ENCODE measurements at regions not wholly inside any gene's neighbourhood (a gene's known extent, or its start where the extent isn't known, plus 50 kb on each side); places are given as distances from the start of the nearest gene placed in this dataset.

DNA sequence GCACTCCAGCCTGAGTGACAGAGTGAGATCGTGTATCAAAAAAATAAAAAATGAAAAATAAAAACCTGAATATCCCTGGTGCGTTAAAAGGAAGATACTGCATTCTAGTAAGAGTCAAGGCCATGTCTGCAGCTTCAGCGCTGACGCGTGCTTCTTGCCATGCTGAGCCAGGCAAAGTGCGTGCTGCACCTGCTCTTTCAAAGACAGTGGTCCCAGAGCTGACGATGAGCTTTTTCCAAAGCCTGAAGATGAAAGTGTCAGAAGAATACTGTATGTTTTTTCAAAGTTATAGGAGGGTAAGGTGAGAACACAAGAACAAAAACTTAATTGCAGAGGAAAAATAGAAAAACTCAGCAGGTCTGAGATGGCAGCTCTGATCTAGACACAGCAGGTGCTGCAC lies 115.1 kb downstream of the RNASET2 start:
- DNase-seq, result no peak

DNA sequence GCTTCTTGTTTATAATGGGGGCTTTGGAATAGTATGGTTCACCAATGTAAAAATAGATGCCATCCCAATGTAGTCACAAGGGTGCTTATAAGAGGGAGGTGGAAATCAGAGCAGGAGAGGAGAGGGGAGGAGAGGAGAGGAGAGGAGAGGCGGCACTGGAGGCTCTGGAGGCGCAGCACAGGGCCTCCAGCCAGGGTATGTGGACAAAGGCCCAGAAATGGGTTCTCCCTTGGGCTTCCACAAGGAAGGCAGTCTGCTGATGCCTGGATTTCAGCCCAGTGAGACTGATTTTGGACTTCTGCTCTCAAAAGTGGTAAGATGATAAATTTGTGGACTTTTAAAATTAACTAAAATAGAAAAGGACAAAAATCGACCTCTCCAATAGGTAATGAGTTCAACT lies 116.8 kb downstream of the RNASET2 start:
- no peak for DNase-seq

DNA sequence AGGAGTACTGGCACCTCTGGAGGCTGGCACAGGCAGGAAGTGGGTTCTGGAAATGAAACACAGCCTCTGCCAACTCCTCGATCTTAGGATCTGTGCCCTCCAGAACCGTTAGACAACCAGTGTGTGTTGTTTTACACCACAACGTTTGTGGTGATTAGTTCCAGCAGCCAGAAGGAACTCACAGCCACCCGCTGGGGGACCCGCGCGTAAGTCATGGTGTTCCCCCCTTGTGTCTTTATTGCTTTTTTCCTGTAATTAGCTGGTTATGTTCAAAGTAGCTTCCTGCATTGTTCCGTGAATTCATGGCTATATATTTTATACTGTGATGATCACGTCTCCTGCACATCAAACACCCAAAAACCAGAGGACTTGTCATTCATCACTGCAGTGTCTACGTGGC lies 117.4 kb downstream of the RNASET2 start:
- DNase-seq, result no peak

DNA sequence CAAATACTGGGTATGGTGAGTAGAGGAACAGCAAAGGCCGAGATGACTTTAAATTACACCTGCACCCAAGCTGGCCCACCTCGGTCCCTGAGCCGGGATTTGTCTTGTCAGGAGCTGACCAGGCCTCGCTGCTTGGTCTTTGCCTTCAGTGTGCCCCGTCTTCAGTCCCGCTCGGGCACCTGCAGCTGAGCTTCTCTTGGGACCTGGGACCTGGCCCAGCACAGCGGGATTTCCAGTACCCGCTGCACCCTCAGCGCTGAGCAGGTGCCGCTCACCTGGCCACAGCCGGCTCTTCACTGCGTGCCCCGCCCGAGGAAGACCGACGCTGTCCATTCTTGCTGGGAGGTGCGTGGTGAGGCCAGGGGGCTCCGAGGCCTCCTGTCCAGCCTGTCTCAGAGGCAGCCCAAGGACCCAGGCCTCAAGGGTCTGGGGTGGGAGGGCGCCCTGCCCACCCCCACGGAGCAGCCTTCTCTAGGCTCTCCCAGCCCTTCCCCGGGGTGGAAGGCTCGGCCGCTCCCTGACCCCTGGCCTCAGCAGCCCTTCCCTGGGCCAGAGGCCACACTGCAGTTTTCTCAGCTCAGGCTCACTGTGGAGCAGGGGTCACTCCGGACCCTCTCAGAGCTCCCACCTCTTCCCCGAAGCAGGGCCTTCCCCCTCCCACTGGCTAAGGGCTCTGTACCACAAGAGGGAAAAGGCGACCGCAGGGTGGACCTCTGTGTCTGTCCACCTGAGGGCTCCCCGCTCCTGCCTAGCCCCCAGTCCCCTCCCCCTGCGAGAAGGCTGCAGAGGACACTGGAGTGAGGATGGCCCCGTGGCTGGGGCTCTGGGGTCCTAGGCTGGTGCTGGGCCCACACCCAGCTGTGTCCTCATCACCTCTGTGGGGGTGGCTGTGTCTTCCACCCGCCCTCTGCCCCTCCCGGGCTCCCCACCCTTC lies 119.3 kb downstream of the RNASET2 start:
- no peak for DNase-seq

DNA sequence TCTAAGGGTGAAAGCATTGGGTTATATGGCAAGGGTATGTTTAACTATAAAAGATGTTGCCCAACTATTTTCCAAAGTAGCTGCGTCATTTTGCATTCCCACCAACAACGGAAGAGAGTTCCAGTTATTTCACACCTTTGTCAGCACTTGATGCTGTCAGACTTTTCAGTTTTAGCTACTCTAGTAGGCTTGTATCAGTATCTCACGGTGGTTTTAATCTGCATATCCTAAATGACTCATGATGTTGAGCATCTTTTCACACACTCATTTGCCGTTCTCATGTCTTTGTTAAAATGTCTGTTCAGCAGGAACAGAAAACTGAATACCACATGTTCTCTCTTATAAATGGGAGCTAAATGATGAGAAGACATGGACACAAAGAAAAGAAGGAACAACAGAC lies 122.3 kb downstream of the RNASET2 start:
- no peak for DNase-seq

DNA sequence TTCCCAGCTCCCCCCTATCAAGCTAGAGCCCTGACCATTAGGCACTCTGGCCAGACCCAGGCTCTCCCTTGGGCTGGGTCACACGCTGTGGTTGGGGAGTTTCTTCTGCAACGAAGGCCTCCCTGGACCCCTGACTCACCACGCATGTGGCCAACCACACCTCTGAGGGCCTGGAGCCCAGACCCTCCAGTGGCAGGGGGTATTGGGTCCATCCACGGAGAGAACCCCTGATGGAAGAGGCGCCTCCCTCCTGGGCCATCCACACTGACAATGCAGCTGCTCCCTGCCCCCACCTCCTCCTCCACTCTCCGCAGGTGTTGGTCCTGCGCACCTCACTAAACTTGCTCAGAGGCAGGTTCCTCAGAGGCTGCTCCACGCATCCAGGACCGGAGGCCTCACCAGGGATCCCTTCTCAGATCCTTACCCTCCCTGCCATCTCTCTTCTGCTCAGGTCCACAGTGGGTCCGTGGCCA lies 125.4 kb downstream of the RNASET2 start:
- no peak for DNase-seq

DNA sequence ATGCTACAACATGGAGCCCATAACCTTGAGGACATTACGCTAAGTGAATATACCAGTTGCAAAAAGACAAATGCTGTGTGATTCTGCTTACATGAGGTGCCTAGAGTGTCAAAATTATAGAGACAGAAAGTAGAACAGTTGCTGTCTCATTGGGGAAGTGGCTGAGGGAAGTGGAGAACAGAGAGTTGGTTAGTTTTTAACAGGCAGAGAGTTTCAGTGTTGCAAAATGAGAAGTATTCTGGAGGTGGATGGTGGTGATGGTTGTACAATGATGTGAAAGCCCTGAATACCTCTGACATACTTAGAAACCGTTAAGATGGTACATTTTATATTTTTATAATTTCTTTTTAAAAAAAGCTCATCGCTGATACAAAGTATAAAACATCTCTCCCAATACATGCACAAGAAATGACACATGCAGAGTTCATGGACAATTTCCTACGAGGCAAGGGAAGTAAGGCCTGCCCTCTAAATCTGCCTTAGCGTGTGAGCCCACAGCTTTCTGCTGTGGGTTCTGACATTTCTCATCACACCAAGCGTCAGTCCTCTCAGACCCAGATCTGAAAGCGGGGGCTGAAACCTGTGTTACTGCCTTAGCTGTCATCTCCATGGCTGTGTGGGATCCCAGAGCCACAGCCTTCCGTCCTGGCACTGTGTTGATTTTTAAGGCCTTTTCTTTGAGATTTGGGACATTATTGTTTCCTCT lies 126.0 kb downstream of the RNASET2 start:
- DNase-seq, result no peak

DNA sequence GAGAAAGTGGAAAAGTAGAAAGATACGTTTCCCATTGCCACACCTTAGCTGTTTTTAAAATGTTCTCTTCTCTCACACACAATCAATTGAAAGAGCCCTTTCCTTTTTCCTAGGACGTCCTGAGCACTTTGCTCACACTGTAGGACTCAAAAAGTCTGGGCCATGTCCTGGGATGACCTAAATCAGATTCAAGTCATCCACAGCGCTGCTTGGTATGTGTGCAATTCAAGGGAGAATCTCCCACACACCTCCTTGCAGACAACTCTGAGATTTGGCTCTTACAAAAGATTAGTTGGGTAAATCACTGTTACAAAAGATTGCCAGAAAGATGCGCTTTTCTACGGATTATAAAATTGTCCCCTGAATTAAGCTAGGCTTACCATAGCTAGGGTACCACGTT lies 130.1 kb downstream of the RNASET2 start:
- no peak for DNase-seq

DNA sequence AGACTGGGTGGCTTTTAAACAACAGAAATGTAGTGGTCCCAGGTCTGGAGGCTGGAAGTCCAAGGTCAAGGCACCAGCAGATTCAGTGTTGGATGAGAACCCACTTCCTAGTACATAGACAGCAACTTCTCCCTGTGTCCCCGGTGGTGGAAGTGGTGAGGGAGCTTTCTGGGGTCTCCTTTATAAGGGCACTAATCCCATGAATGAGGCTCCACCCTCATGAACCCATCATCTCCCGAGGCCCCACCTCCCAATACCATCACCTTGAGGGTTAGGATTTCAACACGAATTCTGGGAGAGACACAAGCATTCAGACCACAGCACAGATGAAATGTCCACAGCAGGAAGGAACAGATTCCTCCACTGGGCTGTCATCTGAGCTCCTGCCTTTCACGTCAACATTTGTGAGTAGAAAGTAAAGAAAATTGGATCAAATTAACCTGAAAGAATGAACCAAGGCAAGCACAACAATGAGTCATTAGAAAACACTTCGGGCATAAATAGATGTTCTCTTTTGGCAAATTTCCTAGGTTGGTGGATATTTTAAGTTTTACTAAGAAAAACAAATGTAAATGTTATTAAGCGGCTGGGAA lies 130.7 kb downstream of the RNASET2 start:
- peak; percentile 9 for DNase-seq

DNA sequence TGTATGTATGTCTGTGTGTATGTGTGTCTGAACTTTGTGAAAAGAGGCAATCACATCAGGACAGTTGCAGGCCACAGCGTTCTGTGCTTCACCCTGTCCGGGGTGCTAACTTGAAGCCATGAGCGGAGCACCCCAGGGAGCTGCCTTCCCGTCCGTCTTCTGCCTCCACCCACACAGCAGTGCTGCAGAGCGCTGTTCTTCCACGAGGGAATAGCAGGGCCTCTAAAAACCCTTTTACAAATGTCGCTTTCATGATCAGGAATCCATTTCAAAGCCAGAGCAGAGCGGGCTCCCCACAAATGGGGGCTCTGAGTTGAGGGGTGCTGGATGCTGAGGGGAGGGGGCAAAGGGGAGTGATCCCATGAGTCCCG lies 131.5 kb downstream of the RNASET2 start:
- no peak for DNase-seq

DNA sequence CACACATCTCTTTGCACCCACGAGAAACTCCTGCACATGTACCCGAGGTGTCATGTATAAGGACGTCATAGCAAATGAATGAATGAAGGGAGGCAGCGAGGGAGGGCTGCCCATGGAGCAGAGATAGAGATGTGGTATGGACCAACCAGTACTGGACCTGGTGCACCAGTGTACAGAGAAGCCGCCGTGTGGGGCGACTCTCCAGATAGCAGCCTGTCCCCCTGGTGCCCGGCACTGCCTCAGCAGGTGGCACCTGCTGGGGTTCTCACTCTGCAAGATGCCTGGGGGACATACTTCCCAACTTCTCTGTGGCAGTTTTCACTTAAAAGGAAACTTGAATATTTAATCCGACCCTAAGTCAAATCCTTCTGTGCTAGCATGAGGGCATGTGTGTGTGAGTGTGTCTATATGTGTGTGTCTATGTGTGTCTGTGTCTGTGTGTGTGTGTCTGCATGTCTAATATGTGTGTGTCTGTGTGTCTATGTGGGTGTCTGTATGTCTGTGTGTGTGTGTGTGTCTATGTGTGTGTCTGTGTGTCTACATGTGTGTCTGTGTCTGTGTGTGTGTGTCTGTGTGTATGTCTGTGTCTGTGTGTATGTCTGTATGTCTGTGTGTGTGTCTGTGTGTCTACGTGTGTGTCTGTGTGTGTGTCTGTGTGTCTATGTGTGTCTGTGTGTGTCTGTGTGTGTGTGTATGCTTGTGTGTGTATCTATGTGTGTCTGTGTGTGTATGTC lies 132.0 kb downstream of the RNASET2 start:
- no peak for DNase-seq

DNA sequence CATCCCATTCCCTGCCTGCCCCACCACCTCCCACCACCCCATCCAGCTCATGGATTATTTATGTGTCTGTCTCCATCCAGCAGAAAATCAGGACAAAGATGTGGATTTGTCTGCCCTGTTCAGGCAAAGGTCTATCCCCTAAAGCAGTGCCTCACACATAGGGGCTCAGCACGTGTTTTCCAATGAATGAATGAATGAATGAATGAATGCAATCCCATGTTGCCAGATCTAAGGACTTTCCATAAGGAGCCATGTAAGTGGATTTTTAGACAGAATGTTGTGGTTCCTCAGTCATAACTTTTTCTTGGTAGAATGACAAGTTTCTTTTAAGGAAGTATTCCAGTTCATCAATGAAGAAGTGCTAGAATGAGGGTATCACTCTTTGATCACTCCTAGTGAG lies 133.7 kb downstream of the RNASET2 start:
- DNase-seq, result no peak

DNA sequence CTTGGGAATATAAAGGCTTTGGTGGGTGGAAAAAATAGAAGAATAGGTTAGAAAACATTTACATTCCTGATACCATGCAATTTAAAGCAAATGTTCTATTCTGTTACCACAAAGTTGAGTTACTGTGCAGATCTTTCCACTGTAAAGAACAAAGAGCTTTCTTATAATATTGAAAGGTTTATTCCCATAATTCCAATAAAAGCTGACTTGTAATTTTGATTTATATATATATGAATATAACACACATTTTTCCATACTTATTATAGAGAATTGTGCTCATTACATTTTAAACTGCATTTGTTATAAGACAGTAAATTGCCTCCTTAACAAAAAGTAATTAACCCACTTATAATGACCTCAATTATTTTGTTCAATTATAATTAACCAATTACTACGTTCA lies 135.9 kb downstream of the RNASET2 start:
- DNase-seq, result no peak

DNA sequence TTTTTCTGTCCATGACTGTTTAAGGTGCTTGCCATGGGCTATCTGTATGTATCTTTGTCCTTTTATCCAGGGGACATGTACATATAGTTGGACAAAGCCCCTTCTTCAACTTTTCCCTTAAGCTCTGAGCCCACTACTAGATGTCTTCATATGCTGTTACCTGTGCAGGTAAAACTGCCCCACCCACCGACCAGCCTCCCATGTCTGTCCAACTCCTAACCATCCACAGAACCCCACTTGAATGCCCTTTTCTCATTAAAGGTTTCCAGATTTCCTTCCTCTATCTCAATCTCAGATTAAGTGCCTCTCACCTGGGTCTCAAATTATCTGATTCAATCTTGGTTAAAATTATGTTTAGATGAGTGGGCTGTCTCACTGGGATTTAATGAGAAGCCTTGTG lies 136.3 kb downstream of the RNASET2 start:
- DNase-seq, result no peak

DNA sequence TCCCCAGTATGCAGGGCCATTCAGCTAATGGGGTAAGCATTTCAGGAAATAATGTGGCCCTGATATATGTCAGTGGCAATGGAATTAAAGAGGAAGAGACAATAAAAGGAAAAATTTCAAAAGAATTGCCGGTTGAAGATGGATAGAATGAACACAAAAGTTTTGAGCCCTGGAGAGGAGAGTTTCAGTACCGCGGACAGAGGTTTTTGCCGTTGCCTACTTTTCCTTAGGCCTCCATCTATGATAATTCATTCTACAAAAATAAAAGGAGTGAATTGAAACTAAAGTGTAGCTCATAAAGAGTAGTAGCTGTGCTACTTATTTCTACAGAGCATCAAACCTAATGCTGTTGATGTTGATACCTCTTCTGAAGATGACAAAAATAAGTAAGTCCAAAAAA lies 140.7 kb downstream of the RNASET2 start:
- DNase-seq, result no peak

DNA sequence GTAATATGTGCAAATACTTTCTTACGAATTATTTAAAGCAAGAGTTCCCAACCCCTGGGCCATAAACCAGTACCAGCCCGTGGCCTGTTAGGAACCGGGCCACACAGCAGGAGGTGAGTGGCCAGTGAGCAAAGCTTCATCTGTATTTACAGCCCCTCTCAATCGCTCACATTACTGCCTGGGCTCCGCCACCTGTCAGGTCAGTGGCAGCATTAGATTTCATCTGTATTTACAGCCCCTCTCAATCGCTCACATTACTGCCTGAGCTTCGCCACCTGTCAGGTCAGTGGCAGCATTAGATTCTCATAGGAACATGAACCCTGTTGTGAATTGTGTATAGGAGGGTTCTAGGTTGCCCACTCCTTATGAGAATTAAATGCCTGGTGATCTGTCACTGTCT lies 142.0 kb downstream of the RNASET2 start:
- no peak for DNase-seq

DNA sequence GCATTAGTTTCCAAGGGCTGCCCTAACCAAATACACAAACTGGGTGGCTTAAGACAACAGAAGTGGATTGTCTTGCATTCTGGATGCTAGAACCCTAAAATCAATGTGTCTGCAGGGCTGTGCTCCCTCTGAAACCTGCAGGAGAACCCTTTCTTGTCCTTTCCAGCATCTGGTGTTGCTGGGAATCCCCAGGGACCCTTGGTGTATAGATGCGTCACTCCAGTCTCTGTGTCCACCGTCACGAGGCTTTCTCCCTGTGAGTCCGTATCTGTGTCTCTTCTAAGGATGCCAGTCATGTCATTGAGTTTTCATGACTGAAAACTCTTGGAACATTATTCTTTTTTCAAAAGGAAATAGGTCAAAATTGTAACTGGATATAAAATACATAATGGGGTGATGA lies 142.9 kb downstream of the RNASET2 start:
- no peak for DNase-seq

DNA sequence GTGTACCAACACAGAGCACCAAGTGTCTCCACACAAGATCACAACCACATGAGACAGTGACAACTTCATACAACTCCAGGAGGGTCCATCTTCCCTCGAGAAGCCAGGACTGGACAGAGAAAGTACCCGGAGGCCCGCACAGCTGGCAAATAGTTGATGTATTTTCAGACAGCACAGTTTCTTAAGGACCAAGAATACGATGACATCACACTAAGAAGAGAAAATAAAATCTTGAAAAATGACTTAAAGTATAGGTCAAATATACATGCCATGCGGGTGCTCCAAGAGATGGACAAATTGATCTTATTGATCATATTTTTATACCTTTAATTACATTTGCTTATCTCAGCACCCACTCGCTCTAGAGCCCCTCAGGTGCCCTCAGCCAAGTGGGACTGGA lies 145.5 kb downstream of the RNASET2 start:
- DNase-seq, result no peak

DNA sequence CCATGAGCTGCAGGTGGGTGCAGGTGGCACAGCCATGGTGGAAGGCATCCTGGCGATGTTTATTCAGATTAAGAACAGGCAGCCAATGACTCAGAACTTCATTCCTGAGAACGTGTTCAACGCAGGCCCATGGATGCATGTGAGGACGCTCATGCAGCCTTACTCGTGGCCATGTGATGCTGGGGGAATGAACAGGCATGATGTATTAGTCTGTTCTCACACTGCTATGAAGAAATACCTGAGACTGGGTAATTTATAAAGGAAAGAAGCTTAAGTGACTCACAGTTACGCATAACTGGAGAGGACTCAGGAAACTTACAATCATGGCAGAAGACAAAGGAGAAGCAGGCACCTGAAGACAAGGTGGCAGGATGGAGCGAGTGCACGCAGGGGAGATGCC lies 146.6 kb downstream of the RNASET2 start:
- DNase-seq, result no peak

DNA sequence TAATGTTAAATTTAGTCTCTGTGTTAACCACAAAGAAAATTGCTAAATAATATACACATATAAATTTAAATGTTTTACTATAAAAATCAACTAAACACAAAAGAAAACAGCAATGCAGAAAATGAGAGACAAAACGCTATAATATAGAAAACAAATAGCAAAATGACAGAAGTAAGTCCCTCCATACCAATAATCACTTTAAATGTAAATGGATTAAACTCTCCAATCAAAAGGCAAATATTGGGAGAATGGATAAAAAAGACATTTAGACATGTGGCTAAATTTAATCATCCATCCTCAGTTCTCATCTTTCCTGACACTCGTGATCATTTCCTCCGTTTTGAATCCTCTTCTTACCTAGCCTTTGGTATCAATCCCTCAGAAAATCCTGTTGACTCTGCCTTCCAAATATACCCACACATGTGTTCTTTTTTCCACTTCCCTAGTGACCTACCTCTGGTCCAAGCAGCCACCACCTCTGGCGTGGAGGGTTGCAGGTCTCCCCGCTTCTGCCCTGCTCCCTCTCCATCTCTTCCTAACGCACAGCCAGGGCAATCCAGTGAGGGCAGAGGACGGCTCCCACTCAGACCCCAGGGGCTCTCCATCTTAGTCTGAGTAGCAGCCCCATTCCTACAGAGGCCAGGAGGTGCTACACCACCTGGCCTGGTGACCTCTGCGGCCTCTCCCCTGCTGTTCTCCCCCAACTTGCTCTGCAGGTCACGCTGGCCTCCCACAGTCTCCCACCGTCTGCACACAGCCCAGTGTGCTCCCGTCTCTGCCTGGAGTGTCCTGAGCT lies 149.2 kb downstream of the RNASET2 start:
- DNase-seq, result no peak

DNA sequence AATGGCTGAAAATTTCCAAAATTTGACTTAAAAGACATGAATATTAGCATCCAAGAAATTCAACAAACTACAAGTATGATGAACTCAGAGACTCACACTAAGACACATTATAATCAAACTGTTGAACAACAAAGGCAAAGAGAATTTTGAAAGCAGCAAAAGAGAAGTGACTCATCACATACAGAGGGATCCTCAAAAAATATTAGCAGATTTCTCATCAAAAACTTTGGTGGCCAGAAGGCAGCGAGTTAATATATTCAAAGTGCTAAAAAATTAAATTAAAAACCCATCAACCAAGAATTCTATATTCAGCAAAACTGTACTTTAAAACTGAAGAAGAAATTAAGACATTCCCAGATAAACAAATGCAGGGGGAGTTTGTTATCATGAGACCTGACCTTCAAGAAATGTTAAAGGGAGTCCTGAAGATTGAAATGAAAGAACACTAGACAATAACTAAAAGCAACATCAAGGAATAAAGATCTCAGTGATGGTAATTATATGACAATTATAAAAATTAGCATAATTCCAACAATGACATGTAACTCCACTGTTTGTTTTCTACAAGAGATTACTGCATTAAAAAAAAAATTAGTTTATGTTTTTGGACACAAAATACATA lies 150.0 kb downstream of the RNASET2 start:
- DNase-seq, result no peak

DNA sequence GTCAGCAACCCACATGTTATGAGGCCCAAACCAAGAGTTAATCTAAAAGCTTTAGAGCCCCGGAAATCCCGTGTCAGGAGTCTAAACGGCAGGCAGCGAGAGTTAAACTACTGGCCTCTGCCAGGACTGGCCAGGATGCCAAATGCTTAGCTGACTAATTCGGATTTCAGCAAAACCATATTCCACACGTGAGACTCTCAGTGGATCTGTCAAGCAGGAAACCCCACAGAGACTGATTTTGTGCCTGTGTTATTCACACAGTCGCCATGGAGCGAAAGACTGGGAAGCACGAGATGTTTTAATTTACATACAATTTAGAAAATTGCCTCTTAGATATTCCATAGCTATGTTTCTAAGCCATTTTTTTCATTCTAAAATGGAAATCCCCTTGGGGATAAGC lies 152.9 kb downstream of the RNASET2 start:
- no peak for DNase-seq
